Choroid plexus epithelial cell (primary cell): ENCODE measurements at regions not wholly inside any gene's neighbourhood (a gene's known extent, or its start where the extent isn't known, plus 50 kb on each side); places are given as distances from the start of the nearest gene placed in this dataset.
"Not testable (repeated sequence)": the region's sequence is repeated elsewhere in the genome, so short reads cannot be mapped to it uniquely, and the experiment has no call there.

Experiments used
- DNase-seq: peaks from one replicate; pipeline ENCODE4 v3.0.0-alpha.2; 2010; ENCODE audit warnings: low read depth
- H3K4me3 ChIP-seq: 2 replicates; pipeline ENCODE4 v1.5.1; 2011; ENCODE audit warnings: low read depth, mild to moderate bottlenecking, control low read depth, low read length, moderate library complexity
- CTCF ChIP-seq: conservative IDR thresholded peaks from 2 replicates; pipeline ENCODE4 v1.5.1; 2011; ENCODE audit warnings: low read depth, mild to moderate bottlenecking, control low read depth, inconsistent platforms, low read length, moderate library complexity

GRCh38 chrX:482702-483203 is 96.0 kb upstream of the PPP2R3B start:
- H3K4me3 ChIP-seq: no peak overlapping the region
- no peak for DNase-seq
- TF ChIP-seq CTCF: no peak

GRCh38 chrX:485368-485767 is 98.7 kb upstream of the PPP2R3B start:
- no peak for DNase-seq
- no peak overlapping the region for H3K4me3 ChIP-seq
- TF ChIP-seq CTCF: no peak

- no peak overlapping the region for H3K4me3 ChIP-seq
- TF ChIP-seq CTCF: no peak
- DNase-seq: no peak
These were observed 99.6 kb upstream of the PPP2R3B start for GRCh38 chrX:486325-486724.

GRCh38 chrX:487836-488235 is 101.1 kb upstream of the PPP2R3B start:
- no peak for DNase-seq
- no peak overlapping the region for H3K4me3 ChIP-seq
- no peak for TF ChIP-seq CTCF

GRCh38 chrX:489820-490219 is 103.1 kb upstream of the PPP2R3B start:
- H3K4me3 ChIP-seq: no peak overlapping the region
- no peak for TF ChIP-seq CTCF
- DNase-seq: no peak

GRCh38 chrX:497186-498014 is 110.7 kb upstream of the PPP2R3B start:
- TF ChIP-seq CTCF: no peak

GRCh38 chrX:498901-499300 is 112.2 kb upstream of the PPP2R3B start:
- not testable (repeated sequence) for DNase-seq, H3K4me3 ChIP-seq

More at GRCh38 chrX:497186-498014, 110.7 kb upstream of the PPP2R3B start:
- DNase-seq: no peak
- H3K4me3 ChIP-seq: no peak overlapping the region
